ENCODE measurements at regions not wholly inside any gene's neighbourhood (a gene's known extent, or its start where the extent isn't known, plus 50 kb on each side); places are given as distances from the start of the nearest gene placed in this dataset.

DNA sequence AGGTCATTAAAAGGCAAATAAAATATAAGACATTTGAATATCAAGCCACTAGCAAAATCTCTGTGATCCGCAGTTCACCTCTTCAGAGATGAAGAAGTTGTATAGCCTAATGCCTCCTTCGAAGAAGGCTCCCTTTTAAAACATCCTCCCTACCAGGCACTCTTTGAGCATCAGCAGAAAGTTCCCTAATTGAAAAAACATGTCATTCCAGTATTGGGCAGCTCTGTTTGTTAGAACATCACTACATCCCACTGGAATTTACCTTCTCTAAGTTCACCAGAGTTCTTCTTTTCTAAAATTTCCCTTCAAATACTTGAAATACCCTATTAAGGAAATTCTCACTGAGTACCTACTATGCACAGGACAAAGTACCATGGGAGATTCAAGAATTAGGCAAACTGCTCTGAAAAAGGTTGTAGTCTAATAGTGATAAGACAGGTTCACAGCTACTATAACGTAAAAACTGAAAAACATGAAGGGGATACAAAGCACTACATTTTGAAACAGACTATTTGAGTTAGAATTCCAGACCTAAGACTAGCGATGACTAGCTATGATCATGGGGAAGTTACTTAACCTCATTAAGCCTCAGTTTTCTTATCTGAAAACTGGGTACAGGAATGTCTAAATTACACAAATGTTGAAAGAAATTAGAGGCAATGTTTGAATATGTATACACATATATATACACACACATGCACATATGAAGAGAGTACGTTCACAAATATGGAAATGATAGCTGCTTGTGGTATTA, 128.7 kb downstream of the ELAPOR2 start:
- TF ChIP-seq EZH2 (IDR thresholded peaks at IDR 0.05; ENCODE audit: borderline replicate concordance, control insufficient read depth, low read depth, low read length) (no peak), CTCF (IDR thresholded peaks at IDR 0.05 in 2 of 3, conservative IDR thresholded peaks at IDR 0.05 in 1 of 3; ENCODE audit: control insufficient read depth in 2 of 3, extremely low read depth in 1 of 3, insufficient read depth in 1 of 3, low read depth in 3 of 3, low read length in 3 of 3) (no peak)
- TF ChIP-seq, protein P1, sequence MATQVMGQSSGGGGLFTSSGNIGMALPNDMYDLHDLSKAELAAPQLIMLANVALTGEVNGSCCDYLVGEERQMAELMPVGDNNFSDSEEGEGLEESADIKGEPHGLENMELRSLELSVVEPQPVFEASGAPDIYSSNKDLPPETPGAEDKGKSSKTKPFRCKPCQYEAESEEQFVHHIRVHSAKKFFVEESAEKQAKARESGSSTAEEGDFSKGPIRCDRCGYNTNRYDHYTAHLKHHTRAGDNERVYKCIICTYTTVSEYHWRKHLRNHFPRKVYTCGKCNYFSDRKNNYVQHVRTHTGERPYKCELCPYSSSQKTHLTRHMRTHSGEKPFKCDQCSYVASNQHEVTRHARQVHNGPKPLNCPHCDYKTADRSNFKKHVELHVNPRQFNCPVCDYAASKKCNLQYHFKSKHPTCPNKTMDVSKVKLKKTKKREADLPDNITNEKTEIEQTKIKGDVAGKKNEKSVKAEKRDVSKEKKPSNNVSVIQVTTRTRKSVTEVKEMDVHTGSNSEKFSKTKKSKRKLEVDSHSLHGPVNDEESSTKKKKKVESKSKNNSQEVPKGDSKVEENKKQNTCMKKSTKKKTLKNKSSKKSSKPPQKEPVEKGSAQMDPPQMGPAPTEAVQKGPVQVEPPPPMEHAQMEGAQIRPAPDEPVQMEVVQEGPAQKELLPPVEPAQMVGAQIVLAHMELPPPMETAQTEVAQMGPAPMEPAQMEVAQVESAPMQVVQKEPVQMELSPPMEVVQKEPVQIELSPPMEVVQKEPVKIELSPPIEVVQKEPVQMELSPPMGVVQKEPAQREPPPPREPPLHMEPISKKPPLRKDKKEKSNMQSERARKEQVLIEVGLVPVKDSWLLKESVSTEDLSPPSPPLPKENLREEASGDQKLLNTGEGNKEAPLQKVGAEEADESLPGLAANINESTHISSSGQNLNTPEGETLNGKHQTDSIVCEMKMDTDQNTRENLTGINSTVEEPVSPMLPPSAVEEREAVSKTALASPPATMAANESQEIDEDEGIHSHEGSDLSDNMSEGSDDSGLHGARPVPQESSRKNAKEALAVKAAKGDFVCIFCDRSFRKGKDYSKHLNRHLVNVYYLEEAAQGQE (IDR thresholded peaks at IDR 0.05; ENCODE audit: low read depth, low read length), result no peak
